ENCODE measurements at regions not wholly inside any gene's neighbourhood (a gene's known extent, or its start where the extent isn't known, plus 50 kb on each side); places are given as distances from the start of the nearest gene placed in this dataset.

GRCh38 chr2:104430852-104431251, 423.1 kb upstream of the POU3F3 start:
- H3K4me1 Mint-ChIP-seq (ENCODE audit: insufficient read depth, unreplicated experiment): peaks cover 12% of the 10 kb centered on the region
- no peak overlapping the region for H3K4me3 Mint-ChIP-seq (ENCODE audit: unreplicated experiment)
- DNase-seq (ENCODE audit: unreplicated experiment): no peak
- H3K36me3 Mint-ChIP-seq (ENCODE audit: insufficient read depth, unreplicated experiment): no peaks in the 10 kb centered on the region
- ChIA-PET CTCF (interaction anchor here (0.9 to 1.6 kb wide), 4 partner anchors 18 to 419 kb away, joined by 3 to 9 read pairs (median 4); no protein-coding TSS in a partner anchor), POLR2A (interaction anchor here (0.6 kb wide), 1 partner anchor 92 kb away, joined by 3 read pairs; no protein-coding TSS in a partner anchor)
- H3K9me3 Mint-ChIP-seq (ENCODE audit: unreplicated experiment): no peaks in the 10 kb centered on the region
- intact Hi-C loops (cut with micrococcal nuclease): no loop called here
- no peak for TF ChIP-seq CTCF (IDR thresholded peaks at IDR 0.05; ENCODE audit: unreplicated experiment)
- no peak overlapping the region for H3K27ac Mint-ChIP-seq (ENCODE audit: low read depth, unreplicated experiment)
- H3K27me3 Mint-ChIP-seq (ENCODE audit: insufficient read depth, unreplicated experiment): peaks cover 74% of the 10 kb centered on the region
- BruUV-seq (replicated peaks): no TSS peak

GRCh38 chr2:104431701-104432121, 422.2 kb upstream of the POU3F3 start:
- intact Hi-C loops (cut with micrococcal nuclease): no loop called here
- DNase-seq (ENCODE audit: unreplicated experiment): no peak
- ChIA-PET CTCF (interaction anchor here (0.5 to 1.6 kb wide), 6 partner anchors 17 to 418 kb away, joined by 3 to 9 read pairs (median 4); no protein-coding TSS in a partner anchor), POLR2A (no interaction called here)
- H3K27me3 Mint-ChIP-seq (ENCODE audit: insufficient read depth, unreplicated experiment): peaks cover 66% of the 10 kb centered on the region
- no peak overlapping the region for H3K4me3 Mint-ChIP-seq (ENCODE audit: unreplicated experiment)
- H3K27ac Mint-ChIP-seq (ENCODE audit: low read depth, unreplicated experiment): no peak overlapping the region
- no TSS peak for BruUV-seq (replicated peaks)
- H3K36me3 Mint-ChIP-seq (ENCODE audit: insufficient read depth, unreplicated experiment): no peaks in the 10 kb centered on the region
- H3K9me3 Mint-ChIP-seq (ENCODE audit: unreplicated experiment): no peaks in the 10 kb centered on the region
- H3K4me1 Mint-ChIP-seq (ENCODE audit: insufficient read depth, unreplicated experiment): peaks cover 12% of the 10 kb centered on the region
- no peak for TF ChIP-seq CTCF (IDR thresholded peaks at IDR 0.05; ENCODE audit: unreplicated experiment)

GRCh38 chr2:104432401-104432800, 421.5 kb upstream of the POU3F3 start:
- peaks cover 12% of the 10 kb centered on the region for H3K4me1 Mint-ChIP-seq (ENCODE audit: insufficient read depth, unreplicated experiment)
- TF ChIP-seq CTCF (IDR thresholded peaks at IDR 0.05; ENCODE audit: unreplicated experiment): no peak
- H3K4me3 Mint-ChIP-seq (ENCODE audit: unreplicated experiment): no peak overlapping the region
- ChIA-PET CTCF (interaction anchor here (0.9 to 1.3 kb wide), 2 partner anchors 16 to 417 kb away, joined by 3 to 5 read pairs; no protein-coding TSS in a partner anchor), POLR2A (no interaction called here)
- intact Hi-C loops (cut with micrococcal nuclease): no loop called here
- peaks cover 59% of the 10 kb centered on the region for H3K27me3 Mint-ChIP-seq (ENCODE audit: insufficient read depth, unreplicated experiment)
- no peak overlapping the region for H3K27ac Mint-ChIP-seq (ENCODE audit: low read depth, unreplicated experiment)
- H3K9me3 Mint-ChIP-seq (ENCODE audit: unreplicated experiment): no peaks in the 10 kb centered on the region
- H3K36me3 Mint-ChIP-seq (ENCODE audit: insufficient read depth, unreplicated experiment): no peaks in the 10 kb centered on the region
- BruUV-seq (replicated peaks): no TSS peak
- DNase-seq (ENCODE audit: unreplicated experiment): no peak

- no peaks in the 10 kb centered on the region for H3K9me3 Mint-ChIP-seq (ENCODE audit: unreplicated experiment)
- no peaks in the 10 kb centered on the region for H3K36me3 Mint-ChIP-seq (ENCODE audit: insufficient read depth, unreplicated experiment)
- ChIA-PET POLR2A (no interaction called here), CTCF (interaction anchor here (0.8 to 1.2 kb wide), 3 partner anchors 13 to 417 kb away, joined by 3 to 7 read pairs (median 3); no protein-coding TSS in a partner anchor)
- intact Hi-C loops (cut with micrococcal nuclease): no loop called here
- BruUV-seq (replicated peaks): no TSS peak
- no peak for TF ChIP-seq CTCF (IDR thresholded peaks at IDR 0.05; ENCODE audit: unreplicated experiment)
- no peak overlapping the region for H3K27ac Mint-ChIP-seq (ENCODE audit: low read depth, unreplicated experiment)
- peaks cover 12% of the 10 kb centered on the region for H3K4me1 Mint-ChIP-seq (ENCODE audit: insufficient read depth, unreplicated experiment)
- H3K27me3 Mint-ChIP-seq (ENCODE audit: insufficient read depth, unreplicated experiment): peaks cover 53% of the 10 kb centered on the region
- H3K4me3 Mint-ChIP-seq (ENCODE audit: unreplicated experiment): no peak overlapping the region
- DNase-seq (ENCODE audit: unreplicated experiment): no peak
These were observed 420.9 kb upstream of the POU3F3 start for GRCh38 chr2:104432991-104433390.
